ENCODE measurements at regions not wholly inside any gene's neighbourhood (a gene's known extent, or its start where the extent isn't known, plus 50 kb on each side); places are given as distances from the start of the nearest gene placed in this dataset.
"Not testable (repeated sequence)": the region's sequence is repeated elsewhere in the genome, so short reads cannot be mapped to it uniquely, and the experiment has no call there.

- Histone ChIP-seq H3K27ac (ENCODE audit: low read depth) (no peak overlapping the region), H3K4me3 (ENCODE audit: low read depth, low read length) (no peak overlapping the region), H3K4me1 (ENCODE audit: insufficient read depth) (no peaks in the 10 kb centered on the region), H3K36me3 (ENCODE audit: insufficient read depth) (no peaks in the 10 kb centered on the region)
- no peak for DNase-seq (ENCODE audit: extremely low spot score)
- 16% methylated on average over 8 of the region's 8 CpGs for WGBS
Observed at GRCh38 chr10:100625816-100626215, 90.1 kb downstream of the HIF1AN start.

- no peak overlapping the region for H3K27ac ChIP-seq (ENCODE audit: low read depth)
- no peaks in the 10 kb centered on the region for H3K4me1 ChIP-seq (ENCODE audit: insufficient read depth)
- H3K36me3 ChIP-seq (ENCODE audit: insufficient read depth), result no peaks in the 10 kb centered on the region
- H3K4me3 ChIP-seq (ENCODE audit: low read depth, low read length), result no peak overlapping the region
- no peak for DNase-seq (ENCODE audit: extremely low spot score)
- 77% methylated on average over 10 of the region's 10 CpGs for WGBS
Observed at GRCh38 chr10:100628061-100628460, 92.3 kb downstream of the HIF1AN start.

DNA sequence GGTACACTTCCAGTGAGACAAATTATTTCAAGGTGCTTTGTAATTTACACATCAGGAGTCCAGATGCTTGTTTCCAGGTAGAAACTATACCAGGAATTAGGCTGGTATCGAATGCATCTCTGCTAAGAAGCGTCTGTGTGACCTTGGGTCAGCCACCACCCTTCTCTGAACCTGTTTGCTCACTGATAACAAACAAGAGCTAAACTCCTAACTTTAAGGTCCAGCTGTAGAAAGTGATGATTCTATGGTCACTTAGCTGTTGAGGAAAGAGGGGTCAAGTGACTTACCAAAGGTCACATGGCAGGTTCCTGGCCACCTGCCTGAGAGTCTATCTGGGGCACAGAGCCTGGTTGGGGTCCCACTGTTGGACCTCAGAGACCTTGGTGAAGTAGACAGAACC is 95.4 kb downstream of the HIF1AN start:
- Histone ChIP-seq H3K27ac (ENCODE audit: low read depth) (no peak overlapping the region), H3K36me3 (ENCODE audit: insufficient read depth) (no peaks in the 10 kb centered on the region), H3K4me1 (ENCODE audit: insufficient read depth) (no peaks in the 10 kb centered on the region), H3K4me3 (ENCODE audit: low read depth, low read length) (no peak overlapping the region)
- DNase-seq (ENCODE audit: extremely low spot score), result no peak
- 77% methylated on average over 2 of the region's 2 CpGs for WGBS

GRCh38 chr10:100632027-100632426 is 96.3 kb downstream of the HIF1AN start:
- H3K27ac ChIP-seq (ENCODE audit: low read depth), result no peak overlapping the region
- no peaks in the 10 kb centered on the region for H3K36me3 ChIP-seq (ENCODE audit: insufficient read depth)
- no peak for DNase-seq (ENCODE audit: extremely low spot score)
- H3K4me1 ChIP-seq (ENCODE audit: insufficient read depth), result no peaks in the 10 kb centered on the region
- no peak overlapping the region for H3K4me3 ChIP-seq (ENCODE audit: low read depth, low read length)
- WGBS, result 48% methylated on average over 1 of the region's 1 CpG

DNA sequence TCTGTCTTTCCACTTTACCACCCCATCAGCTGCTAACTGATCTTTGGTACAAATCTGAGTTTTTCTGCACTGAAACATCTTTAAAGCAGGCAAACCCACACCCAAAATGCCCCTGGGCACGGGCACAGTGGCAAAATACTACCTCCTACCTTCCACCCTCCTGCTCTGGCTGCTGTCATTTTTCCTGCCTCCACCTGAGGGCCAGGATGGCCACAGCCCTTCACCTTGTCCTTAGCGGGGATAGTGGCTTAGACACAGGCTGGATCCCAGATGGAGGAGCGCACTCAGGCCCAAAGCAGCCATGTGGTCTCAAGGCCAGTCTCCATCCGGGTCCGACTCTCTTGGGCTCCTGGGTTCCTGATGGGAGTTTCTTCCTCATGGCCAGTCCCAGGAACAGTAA is 98.3 kb downstream of the HIF1AN start:
- Histone ChIP-seq H3K4me3 (ENCODE audit: low read depth, low read length) (no peak overlapping the region), H3K27ac (ENCODE audit: low read depth) (no peak overlapping the region), H3K4me1 (ENCODE audit: insufficient read depth) (no peaks in the 10 kb centered on the region), H3K36me3 (ENCODE audit: insufficient read depth) (no peaks in the 10 kb centered on the region)
- DNase-seq (ENCODE audit: extremely low spot score), result no peak
- WGBS, result 69% methylated on average over 5 of the region's 5 CpGs

- Histone ChIP-seq H3K4me3 (ENCODE audit: low read depth, low read length) (no peak overlapping the region), H3K36me3 (ENCODE audit: insufficient read depth) (no peaks in the 10 kb centered on the region), H3K27ac (ENCODE audit: low read depth) (no peak overlapping the region), H3K4me1 (ENCODE audit: insufficient read depth) (no peaks in the 10 kb centered on the region)
- WGBS, result 47% methylated on average over 6 of the region's 6 CpGs
- DNase-seq (ENCODE audit: extremely low spot score), result no peak
Observed at GRCh38 chr10:100636848-100637553, 101.3 kb downstream of the HIF1AN start.

GRCh38 chr10:100637785-100638184 is 102.0 kb downstream of the HIF1AN start:
- Histone ChIP-seq H3K4me1 (ENCODE audit: insufficient read depth) (no peaks in the 10 kb centered on the region), H3K4me3 (ENCODE audit: low read depth, low read length) (no peak overlapping the region), H3K36me3 (ENCODE audit: insufficient read depth) (no peaks in the 10 kb centered on the region), H3K27ac (ENCODE audit: low read depth) (no peak overlapping the region)
- 7% methylated on average over 9 of the region's 9 CpGs for WGBS
- no peak for DNase-seq (ENCODE audit: extremely low spot score)

GRCh38 chr10:100638969-100639368 is 103.2 kb downstream of the HIF1AN start:
- WGBS, result 82% methylated on average over 6 of the region's 6 CpGs
- H3K36me3 ChIP-seq (ENCODE audit: insufficient read depth); H3K4me3 ChIP-seq (ENCODE audit: low read depth, low read length); H3K4me1 ChIP-seq (ENCODE audit: insufficient read depth); DNase-seq (ENCODE audit: extremely low spot score); H3K27ac ChIP-seq (ENCODE audit: low read depth): not testable (repeated sequence)

GRCh38 chr10:100642295-100642994 is 102.9 kb upstream of the PAX2 start:
- WGBS, result 10% methylated on average over 9 of the region's 9 CpGs
- DNase-seq (ENCODE audit: extremely low spot score), result no peak
- H3K4me1 ChIP-seq (ENCODE audit: insufficient read depth), result no peaks in the 10 kb centered on the region

DNA sequence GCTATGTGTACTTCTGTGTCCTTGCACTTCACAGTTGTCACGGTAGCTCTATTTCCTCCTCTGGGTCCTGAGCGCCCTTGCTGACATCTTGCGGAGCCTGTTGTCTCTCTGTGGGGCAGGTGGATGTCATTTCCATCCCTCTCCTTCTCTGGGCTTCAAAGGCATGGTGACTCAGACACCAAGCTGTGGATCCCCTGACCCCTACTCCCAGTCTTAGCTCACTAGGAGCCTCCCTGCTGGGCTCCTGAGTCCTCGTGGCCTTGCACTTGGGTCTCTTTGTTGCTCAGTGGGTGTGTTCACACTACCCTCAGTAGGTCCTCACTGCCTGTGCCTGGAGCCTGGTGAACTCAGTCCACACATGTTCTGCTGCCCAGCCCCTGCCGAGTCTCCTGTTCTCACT is 100.3 kb upstream of the PAX2 start:
- Histone ChIP-seq H3K36me3 (ENCODE audit: insufficient read depth) (no peaks in the 10 kb centered on the region), H3K27ac (ENCODE audit: low read depth) (no peak overlapping the region), H3K4me3 (ENCODE audit: low read depth, low read length) (no peak overlapping the region), H3K4me1 (ENCODE audit: insufficient read depth) (no peaks in the 10 kb centered on the region)
- 59% methylated on average over 5 of the region's 5 CpGs for WGBS
- no peak for DNase-seq (ENCODE audit: extremely low spot score)

More at GRCh38 chr10:100642295-100642994, 102.9 kb upstream of the PAX2 start:
- no peak overlapping the region for H3K4me3 ChIP-seq (ENCODE audit: low read depth, low read length)
- H3K27ac ChIP-seq (ENCODE audit: low read depth), result no peak overlapping the region
- H3K36me3 ChIP-seq (ENCODE audit: insufficient read depth), result no peaks in the 10 kb centered on the region

DNA sequence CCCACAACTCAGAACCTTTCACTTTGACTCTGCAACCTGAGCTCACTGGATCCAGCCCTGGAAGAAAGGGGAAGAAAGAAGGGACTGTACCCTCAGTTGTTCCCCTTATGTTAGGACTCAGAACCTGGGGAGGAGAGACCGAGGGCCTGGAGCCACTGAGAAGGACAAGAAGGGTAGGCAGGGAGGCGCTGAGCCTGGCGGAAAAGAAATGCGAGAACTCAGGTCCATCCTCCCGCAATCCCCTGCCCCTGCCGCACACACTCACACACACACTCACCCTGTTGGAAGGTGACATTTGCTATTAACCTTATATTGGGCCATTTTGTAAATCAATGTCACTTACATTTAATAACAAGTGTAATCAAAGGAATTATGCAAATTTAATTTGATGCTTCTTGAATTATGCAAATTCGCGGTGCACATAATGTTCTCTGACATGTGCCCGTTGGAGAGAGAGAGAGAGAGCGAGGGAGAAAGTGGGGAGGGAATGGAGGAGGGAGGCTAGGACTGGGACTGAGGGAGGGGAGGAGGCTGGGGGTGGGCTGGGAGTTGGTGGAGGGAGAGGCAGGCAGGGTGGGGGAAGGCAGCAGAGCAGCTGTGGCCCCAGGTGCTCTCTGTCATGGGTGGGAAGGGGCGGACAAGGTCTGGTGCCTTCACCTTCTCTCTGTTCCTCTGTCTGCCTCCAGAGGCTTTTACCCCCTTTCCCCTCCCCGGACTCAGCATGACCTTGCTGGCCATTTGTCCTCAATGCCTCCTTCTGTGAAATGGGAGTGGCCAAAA is 99.6 kb upstream of the PAX2 start:
- Histone ChIP-seq H3K4me3 (ENCODE audit: low read depth, low read length) (no peak overlapping the region), H3K27ac (ENCODE audit: low read depth) (no peak overlapping the region), H3K36me3 (ENCODE audit: insufficient read depth) (no peaks in the 10 kb centered on the region), H3K4me1 (ENCODE audit: insufficient read depth) (no peaks in the 10 kb centered on the region)
- 31% methylated on average over 12 of the region's 12 CpGs for WGBS
- DNase-seq (ENCODE audit: extremely low spot score), result no peak

DNA sequence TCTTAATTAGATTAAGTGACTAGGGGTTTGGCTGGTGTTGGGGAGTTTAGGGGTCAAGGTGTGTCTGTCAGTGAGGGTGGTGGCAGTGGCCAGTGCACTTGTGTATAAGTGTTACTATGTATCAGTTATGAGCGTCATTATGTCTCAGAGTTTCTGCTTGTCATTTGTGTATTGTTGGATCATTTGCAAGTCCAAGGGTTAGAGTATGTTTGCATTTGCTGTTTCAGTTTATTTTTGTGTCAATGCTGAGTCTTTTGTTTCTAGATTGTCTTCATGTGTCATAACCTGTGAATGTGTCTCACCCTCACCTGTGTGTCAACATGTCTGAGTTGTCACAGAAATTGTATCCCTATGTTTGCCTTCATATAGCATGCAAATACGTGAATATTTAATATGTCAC is 97.5 kb upstream of the PAX2 start:
- DNase-seq (ENCODE audit: extremely low spot score), result no peak
- Histone ChIP-seq H3K36me3 (ENCODE audit: insufficient read depth) (no peaks in the 10 kb centered on the region), H3K4me3 (ENCODE audit: low read depth, low read length) (no peak overlapping the region), H3K4me1 (ENCODE audit: insufficient read depth) (no peaks in the 10 kb centered on the region), H3K27ac (ENCODE audit: low read depth) (no peak overlapping the region)
- 86% methylated on average over 2 of the region's 2 CpGs for WGBS

- H3K36me3 ChIP-seq (ENCODE audit: insufficient read depth), result no peaks in the 10 kb centered on the region
Observed at GRCh38 chr10:100650693-100651092, 94.7 kb upstream of the PAX2 start.

GRCh38 chr10:100651099-100651498 is 94.3 kb upstream of the PAX2 start:
- 96% methylated on average over 3 of the region's 3 CpGs for WGBS
- not testable (repeated sequence) for H3K27ac ChIP-seq (ENCODE audit: low read depth); H3K4me3 ChIP-seq (ENCODE audit: low read depth, low read length)

More at GRCh38 chr10:100650693-100651092, 94.7 kb upstream of the PAX2 start:
- no peak for DNase-seq (ENCODE audit: extremely low spot score)
- H3K4me1 ChIP-seq (ENCODE audit: insufficient read depth), result peaks cover 2% of the 10 kb centered on the region
- H3K4me3 ChIP-seq (ENCODE audit: low read depth, low read length), result no peak overlapping the region
- no peak overlapping the region for H3K27ac ChIP-seq (ENCODE audit: low read depth)
- WGBS, result 89% methylated on average over 7 of the region's 7 CpGs

More at GRCh38 chr10:100651099-100651498, 94.3 kb upstream of the PAX2 start:
- not testable (repeated sequence) for H3K36me3 ChIP-seq (ENCODE audit: insufficient read depth); H3K4me1 ChIP-seq (ENCODE audit: insufficient read depth); DNase-seq (ENCODE audit: extremely low spot score)

Measured in urinary bladder (tissue), 3 donors.